ENCODE measurements at regions not wholly inside any gene's neighbourhood (a gene's known extent, or its start where the extent isn't known, plus 50 kb on each side); places are given as distances from the start of the nearest gene placed in this dataset.
A peak's percentile ranks its signal among the peaks of the same experiment; 100 is the strongest.

DNA sequence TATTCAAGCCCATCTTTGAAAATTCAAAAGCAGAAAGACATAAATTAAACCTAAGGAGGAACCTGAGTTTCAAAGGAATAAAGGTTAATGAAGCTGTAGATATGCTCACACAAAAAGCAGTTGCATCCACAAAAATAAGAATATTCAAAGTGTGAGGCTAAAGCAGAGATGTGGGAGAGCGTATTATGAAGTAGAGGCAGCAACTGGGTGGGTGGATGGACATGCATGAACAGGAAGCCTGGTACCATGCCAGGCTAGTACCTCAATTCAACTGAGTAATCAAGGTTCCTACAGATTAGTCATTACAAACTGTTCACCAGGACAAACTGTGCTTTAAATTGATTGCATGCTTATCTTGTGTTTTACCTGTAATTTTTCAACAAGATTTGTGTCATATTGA lies 330.0 kb upstream of the PKDCC start:
- Histone ChIP-seq H3K4me3 (replicated peaks in 1 of 3; ENCODE audit: low read depth in 2 of 3, low read length in 3 of 3) (no peak overlapping the region), H3K27me3 (ENCODE audit: control insufficient read depth in 2 of 2, insufficient read depth in 2 of 2, low read length in 2 of 2) (no peaks in the 10 kb centered on the region), H4K20me1 (ENCODE audit: insufficient read depth, low read length) (no peaks in the 10 kb centered on the region), H3K4me2 (replicated peaks; ENCODE audit: extremely low read depth, low read length, poor library complexity, severe bottlenecking) (no peak overlapping the region), H3K27ac (ENCODE audit: low read depth in 1 of 2, low read length in 2 of 2) (no peak overlapping the region), H3K36me3 (replicated peaks in 1 of 2; ENCODE audit: control insufficient read depth in 1 of 2, insufficient read depth in 2 of 2, low read length in 2 of 2) (no peaks in the 10 kb centered on the region), H3K9me3 (replicated peaks in 1 of 2; ENCODE audit: control insufficient read depth in 1 of 2, insufficient read depth in 1 of 2, low read length in 2 of 2) (no peaks in the 10 kb centered on the region), H2AFZ (ENCODE audit: insufficient read depth, low read depth, low read length, poor library complexity, severe bottlenecking) (no peak overlapping the region), H3K4me1 (ENCODE audit: control insufficient read depth in 1 of 2, insufficient read depth in 2 of 2, low read length in 2 of 2) (peaks cover 14 to 27% of the 10 kb centered on the region in 2 donors), H3K9ac (ENCODE audit: insufficient read depth, low read length, poor library complexity, severe bottlenecking) (no peak overlapping the region), H3K79me2 (ENCODE audit: insufficient read depth, low read length) (no peaks in the 10 kb centered on the region)
- intact Hi-C loops (cut with micrococcal nuclease): no loop called here
- Mint-ChIP-seq H3K27ac (no peak overlapping the region), H3K36me3 (no peaks in the 10 kb centered on the region), H3K9me3 (peaks cover 0 to 3% (median 0%) of the 10 kb centered on the region in 7 donors), H3K27me3 (ENCODE audit: low read depth in 3 of 3) (peaks cover 0 to 4% (median 0%) of the 10 kb centered on the region in 3 donors), H3K4me3 (no peak overlapping the region), H3K4me1 (peaks cover 26% of the 10 kb centered on the region)
- DNase-seq: no peak
- no CpG with 5 or more reads among the region's 1 CpG for WGBS (ENCODE audit: insufficient coverage)
- TF ChIP-seq, protein P1, sequence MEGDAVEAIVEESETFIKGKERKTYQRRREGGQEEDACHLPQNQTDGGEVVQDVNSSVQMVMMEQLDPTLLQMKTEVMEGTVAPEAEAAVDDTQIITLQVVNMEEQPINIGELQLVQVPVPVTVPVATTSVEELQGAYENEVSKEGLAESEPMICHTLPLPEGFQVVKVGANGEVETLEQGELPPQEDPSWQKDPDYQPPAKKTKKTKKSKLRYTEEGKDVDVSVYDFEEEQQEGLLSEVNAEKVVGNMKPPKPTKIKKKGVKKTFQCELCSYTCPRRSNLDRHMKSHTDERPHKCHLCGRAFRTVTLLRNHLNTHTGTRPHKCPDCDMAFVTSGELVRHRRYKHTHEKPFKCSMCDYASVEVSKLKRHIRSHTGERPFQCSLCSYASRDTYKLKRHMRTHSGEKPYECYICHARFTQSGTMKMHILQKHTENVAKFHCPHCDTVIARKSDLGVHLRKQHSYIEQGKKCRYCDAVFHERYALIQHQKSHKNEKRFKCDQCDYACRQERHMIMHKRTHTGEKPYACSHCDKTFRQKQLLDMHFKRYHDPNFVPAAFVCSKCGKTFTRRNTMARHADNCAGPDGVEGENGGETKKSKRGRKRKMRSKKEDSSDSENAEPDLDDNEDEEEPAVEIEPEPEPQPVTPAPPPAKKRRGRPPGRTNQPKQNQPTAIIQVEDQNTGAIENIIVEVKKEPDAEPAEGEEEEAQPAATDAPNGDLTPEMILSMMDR (IDR thresholded peaks at IDR 0.05): no peak

DNA sequence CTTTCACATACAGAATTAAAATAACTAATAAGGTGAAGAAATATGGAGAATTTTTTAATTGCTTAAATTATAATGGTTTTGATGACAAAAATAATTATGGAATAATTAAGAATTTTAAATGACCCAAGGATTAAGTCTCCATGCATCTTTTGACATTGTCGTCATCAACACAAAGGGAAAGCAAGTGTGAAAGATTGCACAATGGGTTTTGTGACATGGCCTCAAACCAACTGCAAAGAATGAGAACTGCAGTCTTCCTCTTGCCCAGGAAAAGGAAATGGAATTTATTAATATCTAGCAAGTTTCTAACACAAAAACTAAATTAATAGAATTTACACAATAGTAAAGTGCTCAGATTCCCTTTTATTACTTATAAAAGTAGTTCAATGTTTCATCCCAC lies 329.1 kb upstream of the PKDCC start:
- DNase-seq: peak; percentile 28 to 57 (median 37)
- Histone ChIP-seq H2AFZ (ENCODE audit: insufficient read depth, low read depth, low read length, poor library complexity, severe bottlenecking) (no peak overlapping the region), H3K27ac (ENCODE audit: low read depth in 1 of 2, low read length in 2 of 2) (peak overlapping the region in 1 of 2 donors; percentile 64), H3K4me2 (replicated peaks; ENCODE audit: extremely low read depth, low read length, poor library complexity, severe bottlenecking) (peak overlapping the region; percentile 2), H3K36me3 (replicated peaks in 1 of 2; ENCODE audit: control insufficient read depth in 1 of 2, insufficient read depth in 2 of 2, low read length in 2 of 2) (no peaks in the 10 kb centered on the region), H3K9ac (ENCODE audit: insufficient read depth, low read length, poor library complexity, severe bottlenecking) (no peak overlapping the region), H3K27me3 (ENCODE audit: control insufficient read depth in 2 of 2, insufficient read depth in 2 of 2, low read length in 2 of 2) (no peaks in the 10 kb centered on the region), H3K9me3 (replicated peaks in 1 of 2; ENCODE audit: control insufficient read depth in 1 of 2, insufficient read depth in 1 of 2, low read length in 2 of 2) (no peaks in the 10 kb centered on the region), H3K4me1 (ENCODE audit: control insufficient read depth in 1 of 2, insufficient read depth in 2 of 2, low read length in 2 of 2) (peaks cover 14 to 27% of the 10 kb centered on the region in 2 donors), H4K20me1 (ENCODE audit: insufficient read depth, low read length) (no peaks in the 10 kb centered on the region), H3K4me3 (replicated peaks in 1 of 3; ENCODE audit: low read depth in 2 of 3, low read length in 3 of 3) (no peak overlapping the region), H3K79me2 (ENCODE audit: insufficient read depth, low read length) (no peaks in the 10 kb centered on the region)
- H3K9me3 Mint-ChIP-seq: peaks cover 0 to 3% (median 0%) of the 10 kb centered on the region in 7 donors
- WGBS (ENCODE audit: insufficient coverage): no CpG with 5 or more reads among the region's 1 CpG
- H3K4me1 Mint-ChIP-seq: peaks cover 26% of the 10 kb centered on the region
- intact Hi-C loops (cut with micrococcal nuclease): no loop called here
- peaks cover 0 to 4% (median 0%) of the 10 kb centered on the region in 3 donors for H3K27me3 Mint-ChIP-seq (ENCODE audit: low read depth in 3 of 3)
- peak overlapping the region in 5 of 7 donors; percentile 14 to 79 (median 76) for H3K27ac Mint-ChIP-seq
- TF ChIP-seq, protein P1 (IDR thresholded peaks at IDR 0.05): no peak
- no peaks in the 10 kb centered on the region for H3K36me3 Mint-ChIP-seq
- no peak overlapping the region for H3K4me3 Mint-ChIP-seq
